Ascending aorta (tissue), 2 donors: ENCODE measurements at regions not wholly inside any gene's neighbourhood (a gene's known extent, or its start where the extent isn't known, plus 50 kb on each side); places are given as distances from the start of the nearest gene placed in this dataset.

Source experiments
- DNase-seq, 2 donors: peaks; one replicate each; pipeline ENCODE4 v3.0.0-alpha.2; 2019; ENCODE audit warnings: low spot score in 2 of 2
- H3K27ac ChIP-seq, 2 donors: fragments of 200-600 bp; sonication (generic); one replicate each; pipeline ENCODE4 v1.5.1; 2016 to 2017; ENCODE audit warnings: mild to moderate bottlenecking in 1 of 2
- H3K27me3 ChIP-seq: fragments of 200-600 bp; sonication (generic); one replicate; pipeline ENCODE4 v1.5.1; 2017
- H3K36me3 ChIP-seq, 2 donors: fragments of 200-600 bp; sonication (generic); one replicate each; pipeline ENCODE4 v1.5.1; 2016
- H3K4me1 ChIP-seq, 2 donors: fragments of 200-600 bp; sonication (generic); one replicate each; pipeline ENCODE4 v1.5.1; 2016 to 2017; ENCODE audit warnings: mild to moderate bottlenecking in 1 of 2
- H3K4me3 ChIP-seq, 2 donors: fragments of 200-600 bp; sonication (generic); one replicate each; pipeline ENCODE4 v1.5.1; 2016 to 2017; ENCODE audit warnings: mild to moderate bottlenecking in 1 of 2
- H3K9me3 ChIP-seq, 2 donors: fragments of 200-600 bp; sonication (generic); one replicate each; pipeline ENCODE4 v1.5.1; 2016
- intact Hi-C: fragments of 100-400 bp; cut with DNase I; formaldehyde crosslinking; loops from one replicate; pipeline ENCODE4 v1.15.1; 2023
- TF ChIP-seq, protein P1 (sequence below), 3 experiments: fragments of 200-600 bp in 2 of 3; fragments of 450-650 bp in 1 of 3; sonication (generic) in 2 of 3; IDR thresholded peaks; one replicate each; pipeline ENCODE4 v1.5.1; 2016 to 2019; ENCODE audit warnings: antibody characterized with exemption in 3 of 3, mild to moderate bottlenecking in 1 of 3, moderate library complexity in 1 of 3

- H3K4me3 ChIP-seq, result no peak overlapping the region
- H3K9me3 ChIP-seq, result no peaks in the 10 kb centered on the region
- no peaks in the 10 kb centered on the region for H3K4me1 ChIP-seq
- intact Hi-C loops, result no loop called here
- no peaks in the 10 kb centered on the region for H3K36me3 ChIP-seq
- H3K27me3 ChIP-seq, result no peaks in the 10 kb centered on the region
- H3K27ac ChIP-seq, result no peak overlapping the region
- DNase-seq, result no peak
- TF ChIP-seq, protein P1, sequence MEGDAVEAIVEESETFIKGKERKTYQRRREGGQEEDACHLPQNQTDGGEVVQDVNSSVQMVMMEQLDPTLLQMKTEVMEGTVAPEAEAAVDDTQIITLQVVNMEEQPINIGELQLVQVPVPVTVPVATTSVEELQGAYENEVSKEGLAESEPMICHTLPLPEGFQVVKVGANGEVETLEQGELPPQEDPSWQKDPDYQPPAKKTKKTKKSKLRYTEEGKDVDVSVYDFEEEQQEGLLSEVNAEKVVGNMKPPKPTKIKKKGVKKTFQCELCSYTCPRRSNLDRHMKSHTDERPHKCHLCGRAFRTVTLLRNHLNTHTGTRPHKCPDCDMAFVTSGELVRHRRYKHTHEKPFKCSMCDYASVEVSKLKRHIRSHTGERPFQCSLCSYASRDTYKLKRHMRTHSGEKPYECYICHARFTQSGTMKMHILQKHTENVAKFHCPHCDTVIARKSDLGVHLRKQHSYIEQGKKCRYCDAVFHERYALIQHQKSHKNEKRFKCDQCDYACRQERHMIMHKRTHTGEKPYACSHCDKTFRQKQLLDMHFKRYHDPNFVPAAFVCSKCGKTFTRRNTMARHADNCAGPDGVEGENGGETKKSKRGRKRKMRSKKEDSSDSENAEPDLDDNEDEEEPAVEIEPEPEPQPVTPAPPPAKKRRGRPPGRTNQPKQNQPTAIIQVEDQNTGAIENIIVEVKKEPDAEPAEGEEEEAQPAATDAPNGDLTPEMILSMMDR (IDR thresholded peaks at IDR 0.05), result no peak
Observed at GRCh38 chr18:24831871-24832665, 371.6 kb downstream of the HRH4 start.

DNA sequence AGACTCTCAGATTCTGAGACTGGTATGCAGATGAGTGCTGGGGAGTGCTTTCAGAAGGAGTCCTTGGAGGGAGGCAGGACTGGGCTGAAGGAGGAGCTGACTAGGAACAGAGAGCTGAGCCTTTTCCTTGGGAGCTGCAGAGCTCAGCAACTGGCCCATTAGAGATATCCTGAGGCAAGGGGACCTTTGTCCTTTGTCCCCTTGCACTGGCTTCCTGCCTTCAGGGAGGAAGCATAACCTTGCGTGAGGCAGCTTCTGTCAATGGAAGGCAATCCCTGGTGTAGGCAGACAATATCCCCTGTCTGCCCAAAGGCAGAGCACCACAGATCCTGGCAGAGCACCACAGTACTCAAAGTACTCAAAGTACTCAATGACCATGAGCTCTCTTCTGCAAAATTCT lies 375.3 kb downstream of the HRH4 start:
- no peaks in the 10 kb centered on the region for H3K27me3 ChIP-seq
- DNase-seq, result no peak
- H3K36me3 ChIP-seq, result no peaks in the 10 kb centered on the region
- no peaks in the 10 kb centered on the region for H3K4me1 ChIP-seq
- H3K9me3 ChIP-seq, result no peaks in the 10 kb centered on the region
- intact Hi-C loops, result no loop called here
- TF ChIP-seq, protein P1 (IDR thresholded peaks at IDR 0.05), result no peak
- H3K4me3 ChIP-seq, result no peak overlapping the region
- H3K27ac ChIP-seq, result no peak overlapping the region

GRCh38 chr18:24837066-24837465 lies 376.6 kb downstream of the HRH4 start:
- no peak for DNase-seq
- Histone ChIP-seq H3K27ac (no peak overlapping the region), H3K27me3 (no peaks in the 10 kb centered on the region), H3K4me3 (no peak overlapping the region), H3K9me3 (no peaks in the 10 kb centered on the region), H3K36me3 (no peaks in the 10 kb centered on the region), H3K4me1 (no peaks in the 10 kb centered on the region)
- intact Hi-C loops, result no loop called here
- TF ChIP-seq, protein P1 (IDR thresholded peaks at IDR 0.05), result no peak

- intact Hi-C loops, result no loop called here
- no peaks in the 10 kb centered on the region for H3K27me3 ChIP-seq
- TF ChIP-seq, protein P1 (IDR thresholded peaks at IDR 0.05), result no peak
- no peaks in the 10 kb centered on the region for H3K4me1 ChIP-seq
- no peak overlapping the region for H3K27ac ChIP-seq
- H3K9me3 ChIP-seq, result no peaks in the 10 kb centered on the region
- no peaks in the 10 kb centered on the region for H3K36me3 ChIP-seq
- DNase-seq, result no peak
- H3K4me3 ChIP-seq, result no peak overlapping the region
Observed at GRCh38 chr18:24840051-24840450, 379.6 kb downstream of the HRH4 start.

- Histone ChIP-seq H3K27ac (no peak overlapping the region), H3K4me3 (no peak overlapping the region), H3K9me3 (no peaks in the 10 kb centered on the region), H3K27me3 (no peaks in the 10 kb centered on the region), H3K36me3 (no peaks in the 10 kb centered on the region), H3K4me1 (no peaks in the 10 kb centered on the region)
- TF ChIP-seq, protein P1 (IDR thresholded peaks at IDR 0.05), result no peak
- no peak for DNase-seq
- intact Hi-C loops, result no loop called here
Observed at GRCh38 chr18:24840640-24841039, 380.2 kb downstream of the HRH4 start.
